ENCODE measurements at regions not wholly inside any gene's neighbourhood (a gene's known extent, or its start where the extent isn't known, plus 50 kb on each side); places are given as distances from the start of the nearest gene placed in this dataset.

- TF ChIP-seq CTCF (IDR thresholded peaks at IDR 0.05) = no peak
- TF ChIP-seq EP300 (IDR thresholded peaks at IDR 0.05) = peak in 1 of 2 donors; percentile 18
- no peak for TF ChIP-seq POLR2A (IDR thresholded peaks at IDR 0.05)
Observed at GRCh38 chr19:30226464-30227011, 145.6 kb upstream of the ZNF536 start.

Data from tibial nerve (tissue), 4 donors.